HPDE6-E6E7 (cell line): ENCODE measurements at regions not wholly inside any gene's neighbourhood (a gene's known extent, or its start where the extent isn't known, plus 50 kb on each side); places are given as distances from the start of the nearest gene placed in this dataset.
"Not testable (repeated sequence)": the region's sequence is repeated elsewhere in the genome, so short reads cannot be mapped to it uniquely, and the experiment has no call there.

Experiments used
- DNase-seq: peaks from one replicate; pipeline ENCODE4 v3.0.0; 2011; ENCODE audit warnings: missing footprints; ENCODE audit errors: extremely low spot score

- no peak for DNase-seq
Observed at GRCh38 chr7:85447004-85447403, 260.1 kb upstream of the SEMA3D start.

DNA sequence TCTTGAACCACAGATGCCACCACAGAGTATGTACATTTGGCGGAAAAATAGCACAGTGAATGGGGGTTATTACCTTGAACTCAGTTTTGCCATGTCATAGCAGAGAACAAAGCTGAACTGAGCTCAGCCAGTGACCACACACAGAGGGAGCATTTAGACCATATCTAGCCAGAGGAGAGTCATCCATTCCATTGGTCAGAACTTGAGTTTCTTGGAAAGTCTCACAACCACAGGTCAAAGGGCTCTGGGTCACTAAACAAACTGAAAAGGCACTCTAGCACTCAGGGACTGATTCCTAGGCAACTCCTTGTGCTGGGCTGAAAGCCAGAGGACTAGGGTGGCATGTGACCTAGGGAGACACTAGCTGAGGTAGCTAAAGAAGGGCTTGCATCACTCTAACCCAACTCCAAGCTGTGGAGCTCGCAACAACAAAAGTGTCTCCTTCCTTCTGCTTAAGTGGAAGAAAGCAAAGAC is 239.7 kb upstream of the SEMA3D start:
- no peak for DNase-seq

DNA sequence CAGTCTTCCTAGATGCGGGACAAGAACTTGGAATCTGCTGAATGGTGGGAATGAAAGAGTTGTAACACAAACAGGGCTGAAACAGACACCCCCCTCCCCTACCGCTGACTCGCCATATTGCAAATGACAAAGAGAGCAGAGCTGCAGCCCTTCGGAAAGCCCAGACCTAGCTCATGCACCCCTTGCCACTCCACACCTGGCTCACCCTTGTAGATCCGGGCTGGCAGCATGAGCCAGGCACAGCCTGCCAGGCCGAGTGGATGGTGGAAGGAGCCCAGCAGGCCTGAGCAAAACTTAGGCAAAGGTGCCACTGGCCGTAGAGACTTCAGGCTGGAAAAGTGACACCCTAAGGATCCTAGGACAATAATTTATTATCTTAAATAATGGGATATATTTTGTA is 237.4 kb upstream of the SEMA3D start:
- no peak for DNase-seq

DNA sequence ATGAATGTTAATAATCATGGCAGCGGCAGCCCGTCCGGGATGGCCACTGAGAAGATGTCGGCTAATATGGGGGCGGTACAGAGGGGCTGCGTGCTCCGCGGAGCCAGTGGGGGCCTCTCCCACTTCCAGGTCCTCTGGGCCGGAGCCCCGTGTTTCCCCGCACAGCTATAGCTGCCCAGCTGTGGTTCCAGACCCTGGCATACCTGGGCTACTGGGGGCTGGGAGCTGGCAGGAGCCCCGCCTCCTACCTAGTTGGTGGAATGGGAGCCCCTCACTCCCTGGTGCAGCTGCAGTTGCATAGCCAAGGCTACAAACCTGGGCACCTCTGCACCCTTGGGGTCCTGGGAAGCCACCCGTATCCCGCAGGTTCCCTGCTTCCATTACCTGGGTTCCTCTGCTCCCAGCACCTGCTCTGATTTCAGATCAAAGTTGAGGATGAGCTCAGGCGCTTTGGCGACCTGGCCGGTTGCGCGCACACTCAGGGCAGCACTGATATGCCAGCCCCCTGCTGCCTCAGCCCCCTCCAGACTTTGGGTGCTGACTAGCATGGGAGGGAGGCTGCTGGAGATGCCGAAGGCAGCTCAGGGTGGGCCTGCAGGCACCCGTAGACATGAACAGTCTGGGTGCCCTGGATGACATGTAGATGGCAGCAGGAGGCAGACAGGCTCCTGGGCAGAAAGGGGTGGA is 236.5 kb upstream of the SEMA3D start:
- DNase-seq = no peak

DNA sequence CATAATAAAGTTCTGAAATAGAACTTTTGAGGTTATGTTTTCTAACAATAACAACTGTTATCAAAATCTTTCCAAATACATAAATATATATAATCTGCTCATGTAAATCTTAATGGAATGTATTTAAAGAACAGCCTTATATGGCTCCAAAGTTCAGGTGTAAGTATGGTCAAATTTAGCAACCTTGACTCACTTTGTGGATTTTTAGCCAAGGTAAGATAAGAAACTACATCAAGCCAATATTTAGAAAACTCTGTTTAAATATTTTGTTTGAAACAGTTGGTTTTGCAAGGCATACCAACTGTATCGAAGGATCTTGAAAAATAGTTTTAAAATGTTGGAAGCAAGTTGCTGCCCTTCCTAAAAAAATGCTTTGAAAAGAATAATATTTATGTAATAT is 228.9 kb upstream of the SEMA3D start:
- DNase-seq = no peak

- DNase-seq = no peak
Observed at GRCh38 chr7:85413718-85414117, 226.9 kb upstream of the SEMA3D start.

DNA sequence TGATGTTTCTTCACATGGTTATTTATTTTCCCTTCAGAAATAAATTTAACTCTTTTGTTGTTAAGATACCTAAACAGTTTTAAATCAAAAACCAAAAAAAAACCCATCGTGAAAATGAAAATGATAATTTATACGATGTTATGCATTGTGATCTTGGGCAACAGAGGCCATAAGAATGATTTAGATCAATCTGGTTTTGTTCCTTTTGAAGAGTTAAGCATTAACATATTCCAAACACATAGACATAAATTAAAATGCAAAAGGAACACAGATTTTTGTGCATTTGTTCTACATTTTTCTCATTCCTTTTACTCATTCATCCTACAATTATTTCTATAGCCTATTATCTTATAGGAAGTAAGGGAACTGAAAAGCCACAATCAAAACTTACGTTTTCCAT is 226.1 kb upstream of the SEMA3D start:
- DNase-seq = no peak

GRCh38 chr7:85407391-85407790 is 220.5 kb upstream of the SEMA3D start:
- DNase-seq = no peak

DNA sequence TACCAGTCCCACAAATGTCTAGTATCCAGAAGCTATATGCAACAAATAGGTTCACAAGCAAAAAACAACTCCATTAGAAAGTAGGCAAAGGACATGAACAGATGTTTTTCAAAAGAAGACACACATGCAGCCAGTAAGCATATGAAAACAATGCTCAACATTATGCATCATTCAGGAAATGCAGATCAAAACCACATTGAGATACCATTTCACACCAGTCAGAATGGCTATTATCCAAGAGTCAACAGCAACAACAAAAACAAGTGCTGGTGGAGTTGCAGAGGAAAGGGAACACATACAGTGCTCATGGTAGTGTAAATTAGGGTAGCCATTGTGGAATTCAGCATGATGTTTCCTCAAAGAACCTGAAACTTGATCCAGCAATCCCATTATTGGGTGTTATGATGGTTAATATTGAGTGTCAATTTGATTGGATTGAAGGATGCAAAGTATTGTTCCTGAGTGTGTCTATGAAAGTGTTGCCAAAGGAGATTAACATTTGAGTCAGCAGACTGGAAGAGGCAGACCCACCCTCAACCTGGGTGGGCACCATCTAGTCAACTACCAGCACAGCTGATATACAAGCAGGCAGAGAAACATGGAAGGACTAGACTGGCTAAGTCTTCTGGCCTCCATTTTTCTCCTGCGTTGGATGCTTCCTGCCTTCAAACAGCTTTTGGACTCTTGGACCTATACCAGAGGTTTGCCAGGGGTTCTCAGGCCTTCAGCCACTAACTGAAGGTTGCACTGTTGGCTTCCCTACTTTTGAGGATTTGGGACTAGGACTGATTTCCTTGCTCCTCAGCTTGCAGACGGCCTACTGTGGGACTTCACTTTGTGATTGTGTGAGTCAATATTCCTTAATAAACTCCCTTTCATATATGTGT is 218.4 kb upstream of the SEMA3D start:
- DNase-seq = no peak

- no peak for DNase-seq
Observed at GRCh38 chr7:85396676-85397075, 209.8 kb upstream of the SEMA3D start.

DNA sequence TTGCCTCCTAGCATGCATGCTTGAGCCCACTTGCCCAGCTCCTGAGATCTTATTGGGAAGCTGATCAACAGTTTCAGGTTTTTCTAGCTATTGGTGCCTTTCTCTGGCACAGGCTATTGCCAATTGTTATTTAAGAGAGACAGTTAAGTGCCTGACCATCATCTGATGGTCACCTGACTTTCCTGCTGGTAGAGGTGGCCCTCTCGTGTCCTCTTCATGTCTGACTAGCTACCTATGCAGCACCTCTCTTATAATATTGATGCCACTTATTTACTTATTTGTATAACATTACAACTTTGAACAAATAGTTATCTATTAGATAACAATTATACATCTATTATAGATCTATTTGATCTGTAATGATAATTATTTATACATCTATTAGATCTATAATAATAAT is 205.9 kb upstream of the SEMA3D start:
- no peak for DNase-seq

DNA sequence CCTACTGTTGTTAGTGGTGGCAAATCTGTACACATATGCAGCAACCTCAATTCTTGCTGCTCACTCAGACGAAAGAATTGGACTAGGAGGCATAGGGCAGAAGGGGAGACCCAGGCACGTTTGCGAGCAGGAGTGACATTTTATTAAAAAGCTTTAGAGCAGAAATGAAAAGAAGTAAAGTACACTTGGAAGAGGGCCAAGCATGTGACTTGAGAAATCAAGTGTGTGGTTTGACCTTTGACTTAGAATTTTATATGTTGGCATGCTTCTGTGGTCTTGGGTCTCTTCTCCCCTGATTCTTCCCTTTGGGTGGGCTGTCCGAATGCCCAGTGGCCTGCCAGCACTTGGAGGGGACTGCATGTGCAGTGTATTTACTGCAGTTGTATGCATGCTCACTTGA is 205.5 kb upstream of the SEMA3D start:
- no peak for DNase-seq

DNA sequence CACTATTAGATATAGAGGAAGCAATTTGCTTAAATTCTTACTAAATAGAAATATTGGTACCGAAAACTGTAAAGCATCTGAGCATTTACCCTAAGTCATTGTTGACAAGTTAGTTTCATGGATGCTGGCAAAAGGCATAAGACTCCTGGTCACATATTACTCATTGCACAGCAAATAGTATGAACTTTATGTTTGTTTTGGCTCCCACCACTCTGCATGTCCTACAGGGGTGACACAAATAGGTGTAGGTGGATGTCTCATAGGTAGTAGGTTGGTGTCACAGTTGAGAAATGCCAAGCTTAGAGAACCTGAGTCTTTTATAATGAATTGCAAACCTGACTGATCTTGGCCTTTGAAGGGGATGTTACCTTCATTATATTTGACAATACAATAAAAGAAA is 199.6 kb upstream of the SEMA3D start:
- DNase-seq = no peak

DNA sequence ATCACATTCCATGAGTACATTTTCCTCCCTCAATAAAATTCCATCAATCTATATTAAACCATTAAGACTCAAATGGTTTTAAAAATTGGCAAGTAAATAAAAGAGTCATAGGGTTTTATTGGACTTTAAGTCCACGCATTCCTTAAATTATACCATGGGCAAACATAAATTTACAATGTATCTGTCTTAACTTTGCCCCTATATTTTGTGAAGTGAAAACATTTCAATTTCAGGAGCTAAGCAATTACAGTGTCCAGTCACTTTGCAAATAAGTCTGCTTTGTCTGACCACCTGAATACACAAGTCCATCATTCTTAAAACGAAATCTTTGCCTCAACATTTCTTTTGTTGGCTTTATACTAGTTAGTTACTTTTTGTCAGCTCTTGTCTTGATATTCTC is 197.5 kb upstream of the SEMA3D start:
- DNase-seq = no peak

DNA sequence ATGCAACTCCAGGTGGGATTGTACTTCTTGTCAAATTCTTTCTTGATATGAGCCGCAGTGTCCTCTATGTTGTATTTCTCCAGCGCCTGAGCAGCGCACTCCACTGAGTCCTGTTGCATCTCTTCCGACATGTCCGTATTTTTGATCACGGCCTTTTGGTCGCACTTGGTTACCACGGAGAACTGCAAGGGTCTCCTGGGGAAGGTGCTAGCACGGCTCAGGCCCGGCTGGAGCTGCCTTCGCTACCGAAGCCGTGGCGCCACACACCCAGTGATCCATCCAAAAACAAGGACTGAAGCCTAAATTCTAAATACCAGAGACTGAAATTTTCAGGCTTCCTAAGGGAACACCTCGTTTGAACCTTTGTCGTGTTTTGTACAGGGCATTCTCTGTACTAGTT is 194.4 kb upstream of the SEMA3D start:
- DNase-seq = no peak

DNA sequence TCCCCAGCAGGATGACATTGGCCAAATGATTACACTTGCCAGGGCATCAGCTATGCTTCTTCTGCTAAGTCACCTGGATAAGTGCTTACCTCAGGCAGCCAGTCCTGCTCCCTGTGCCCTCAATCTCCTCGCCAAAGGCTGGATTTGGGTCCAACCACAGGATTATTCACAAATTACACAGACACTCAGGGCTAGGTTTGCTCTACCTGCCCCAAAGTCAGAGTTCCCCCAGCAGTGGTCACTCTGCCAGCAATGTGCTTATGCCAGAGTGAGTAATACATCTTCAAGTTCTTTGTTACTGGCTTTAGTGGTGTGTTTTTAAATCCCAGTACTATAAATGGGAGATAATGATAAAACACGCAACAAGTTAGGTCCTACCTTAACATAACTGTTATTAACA is 189.7 kb upstream of the SEMA3D start:
- no peak for DNase-seq

GRCh38 chr7:85356916-85357315 is 170.1 kb upstream of the SEMA3D start:
- DNase-seq = no peak

- no peak for DNase-seq
Observed at GRCh38 chr7:85343484-85343883, 156.6 kb upstream of the SEMA3D start.

DNA sequence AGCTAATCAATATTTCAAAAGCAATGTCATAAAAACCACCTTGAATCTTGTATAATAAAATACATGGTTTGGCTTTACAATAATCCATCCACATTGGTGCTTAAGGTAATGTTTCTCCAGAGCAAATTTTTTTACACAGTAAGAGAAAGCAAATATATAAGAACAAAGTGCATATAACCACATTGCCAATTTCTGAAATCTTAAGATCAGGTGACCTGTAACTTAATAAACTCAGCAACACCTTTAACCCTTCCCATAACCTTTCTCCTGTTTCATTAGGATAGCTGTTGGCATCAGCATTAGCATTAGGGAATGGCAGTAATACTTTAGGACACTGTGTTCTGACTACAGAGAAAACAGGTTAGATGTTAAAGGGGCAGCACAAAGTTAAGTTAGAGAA is 155.9 kb upstream of the SEMA3D start:
- no peak for DNase-seq

DNA sequence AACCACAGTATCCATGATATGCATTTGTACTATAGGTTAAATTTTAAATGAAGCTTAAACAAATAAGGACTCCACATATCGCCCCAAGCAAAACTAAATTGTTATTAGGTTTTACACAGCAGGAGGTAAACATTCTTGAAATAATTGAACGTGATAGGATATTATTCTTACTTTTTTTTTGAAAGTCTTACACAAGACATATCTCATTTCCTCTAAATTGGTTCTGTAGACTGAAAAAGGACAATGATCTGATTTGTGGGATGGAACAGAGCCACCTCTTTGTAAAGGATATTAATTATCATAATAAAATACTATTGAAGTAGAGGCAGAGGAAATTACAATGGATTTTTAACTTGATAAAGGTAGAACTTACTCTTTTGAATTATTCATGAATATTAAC is 155.1 kb upstream of the SEMA3D start:
- DNase-seq = no peak

- DNase-seq = peak; percentile 4
Observed at GRCh38 chr7:85341121-85341520, 154.3 kb upstream of the SEMA3D start.

- DNase-seq = no peak
Observed at GRCh38 chr7:85336086-85336485, 149.2 kb upstream of the SEMA3D start.

DNA sequence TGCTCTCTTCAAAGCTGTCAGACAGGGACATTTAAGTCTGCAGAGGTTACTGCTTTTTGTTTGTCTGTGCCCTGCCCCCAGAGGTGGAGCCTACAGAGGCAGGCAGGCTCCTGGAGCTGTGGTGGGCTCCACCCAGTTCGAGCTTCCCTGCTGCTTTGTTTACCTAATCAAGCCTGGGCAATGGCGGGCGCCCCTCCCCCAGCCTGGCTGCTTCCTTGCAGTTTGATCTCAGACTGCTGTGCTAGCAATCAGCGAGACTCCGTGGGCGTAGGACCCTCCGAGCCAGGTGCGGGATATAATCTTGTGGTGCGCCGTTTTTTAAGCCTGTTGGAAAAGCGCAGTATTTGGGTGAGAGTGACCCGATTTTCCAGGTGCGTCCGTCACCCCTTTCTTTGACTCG is 148.3 kb upstream of the SEMA3D start:
- DNase-seq = not testable (repeated sequence)
